ENCODE measurements at regions not wholly inside any gene's neighbourhood (a gene's known extent, or its start where the extent isn't known, plus 50 kb on each side); places are given as distances from the start of the nearest gene placed in this dataset.

DNA sequence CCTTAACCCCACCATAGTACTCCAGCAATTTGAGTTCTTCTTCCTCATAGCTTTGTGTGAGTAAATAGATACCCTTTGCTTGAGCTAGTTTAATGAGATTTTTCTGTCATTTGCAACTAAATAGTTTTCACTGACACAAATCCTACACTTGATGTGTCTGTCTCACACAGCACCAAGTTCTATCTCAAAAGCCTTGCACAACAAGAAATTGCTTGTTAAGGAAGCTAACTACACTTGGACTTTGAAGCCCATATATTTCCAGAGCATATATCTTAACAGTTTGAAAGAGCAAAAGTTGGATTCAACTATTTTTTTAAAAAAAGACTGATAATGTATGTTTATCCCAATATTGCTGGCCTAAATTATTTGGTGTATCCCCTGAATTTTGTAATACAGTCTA, 459.2 kb downstream of the ACTL7B start:
- TF ChIP-seq, protein P1, sequence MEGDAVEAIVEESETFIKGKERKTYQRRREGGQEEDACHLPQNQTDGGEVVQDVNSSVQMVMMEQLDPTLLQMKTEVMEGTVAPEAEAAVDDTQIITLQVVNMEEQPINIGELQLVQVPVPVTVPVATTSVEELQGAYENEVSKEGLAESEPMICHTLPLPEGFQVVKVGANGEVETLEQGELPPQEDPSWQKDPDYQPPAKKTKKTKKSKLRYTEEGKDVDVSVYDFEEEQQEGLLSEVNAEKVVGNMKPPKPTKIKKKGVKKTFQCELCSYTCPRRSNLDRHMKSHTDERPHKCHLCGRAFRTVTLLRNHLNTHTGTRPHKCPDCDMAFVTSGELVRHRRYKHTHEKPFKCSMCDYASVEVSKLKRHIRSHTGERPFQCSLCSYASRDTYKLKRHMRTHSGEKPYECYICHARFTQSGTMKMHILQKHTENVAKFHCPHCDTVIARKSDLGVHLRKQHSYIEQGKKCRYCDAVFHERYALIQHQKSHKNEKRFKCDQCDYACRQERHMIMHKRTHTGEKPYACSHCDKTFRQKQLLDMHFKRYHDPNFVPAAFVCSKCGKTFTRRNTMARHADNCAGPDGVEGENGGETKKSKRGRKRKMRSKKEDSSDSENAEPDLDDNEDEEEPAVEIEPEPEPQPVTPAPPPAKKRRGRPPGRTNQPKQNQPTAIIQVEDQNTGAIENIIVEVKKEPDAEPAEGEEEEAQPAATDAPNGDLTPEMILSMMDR (IDR thresholded peaks at IDR 0.05; ENCODE audit: insufficient read depth, low read depth, low read length): no peak
- no peak for TF ChIP-seq EZH2 (IDR thresholded peaks at IDR 0.05; ENCODE audit: insufficient read depth, low read length)

Data from astrocyte (in vitro differentiated cells and primary cell).